Ishikawa (cell line): ENCODE measurements at regions not wholly inside any gene's neighbourhood (a gene's known extent, or its start where the extent isn't known, plus 50 kb on each side); places are given as distances from the start of the nearest gene placed in this dataset.

ENCODE experiments used
- CEBPB ChIP-seq: IDR thresholded peaks from 2 replicates; pipeline ENCODE4 v1.6.1; 2012
- CREB1 ChIP-seq: IDR thresholded peaks from 2 replicates; pipeline ENCODE4 v1.6.1; 2012; ENCODE audit warnings: low read depth
- EGR1 ChIP-seq: IDR thresholded peaks from 2 replicates; pipeline ENCODE4 v1.6.1; 2012
- EP300 ChIP-seq: IDR thresholded peaks from 2 replicates; pipeline ENCODE4 v1.6.1; 2012; ENCODE audit warnings: borderline replicate concordance
- FOXM1 ChIP-seq: IDR thresholded peaks from 2 replicates; pipeline ENCODE4 v1.6.1; 2012; ENCODE audit warnings: low read depth, borderline replicate concordance
- NFIC ChIP-seq: IDR thresholded peaks from 2 replicates; pipeline ENCODE4 v1.6.1; 2012
- RAD21 ChIP-seq: IDR thresholded peaks from 2 replicates; pipeline ENCODE4 v1.6.1; 2012; ENCODE audit warnings: low read depth
- REST ChIP-seq: IDR thresholded peaks from 2 replicates; pipeline ENCODE4 v1.6.1; 2012; ENCODE audit warnings: low read depth, mild to moderate bottlenecking
- TAF1 ChIP-seq: IDR thresholded peaks from 2 replicates; pipeline ENCODE4 v1.6.1; 2012; ENCODE audit warnings: low read depth, mild to moderate bottlenecking
- TCF12 ChIP-seq: IDR thresholded peaks from 2 replicates; pipeline ENCODE4 v1.6.1; 2012; ENCODE audit warnings: low read depth
- TEAD4 ChIP-seq: IDR thresholded peaks from 2 replicates; pipeline ENCODE4 v1.6.1; 2012
- YY1 ChIP-seq: IDR thresholded peaks from 2 replicates; pipeline ENCODE4 v1.6.1; 2012; ENCODE audit warnings: low read depth
- ZBTB7A ChIP-seq: IDR thresholded peaks from 2 replicates; pipeline ENCODE4 v1.6.1; 2012; ENCODE audit warnings: low read depth
- TF ChIP-seq, protein P1 (sequence below): IDR thresholded peaks from 2 replicates; pipeline ENCODE4 v1.6.1; 2012
- TF ChIP-seq, protein P2 (sequence below): IDR thresholded peaks from 2 replicates; pipeline ENCODE4 v1.6.1; 2012

- TF ChIP-seq, protein P1, sequence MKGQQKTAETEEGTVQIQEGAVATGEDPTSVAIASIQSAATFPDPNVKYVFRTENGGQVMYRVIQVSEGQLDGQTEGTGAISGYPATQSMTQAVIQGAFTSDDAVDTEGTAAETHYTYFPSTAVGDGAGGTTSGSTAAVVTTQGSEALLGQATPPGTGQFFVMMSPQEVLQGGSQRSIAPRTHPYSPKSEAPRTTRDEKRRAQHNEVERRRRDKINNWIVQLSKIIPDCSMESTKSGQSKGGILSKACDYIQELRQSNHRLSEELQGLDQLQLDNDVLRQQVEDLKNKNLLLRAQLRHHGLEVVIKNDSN, result no peak
- TF ChIP-seq YY1, result no peak
- TF ChIP-seq RAD21, result no peak
- no peak for TF ChIP-seq EP300
- no peak for TF ChIP-seq TEAD4
- no peak for TF ChIP-seq TCF12
These were observed 285.3 kb downstream of the FOXL1 start for GRCh38 chr16:86863609-86864008.

GRCh38 chr16:86864586-86864985 is 286.2 kb downstream of the FOXL1 start:
- no peak for TF ChIP-seq CEBPB
- no peak for TF ChIP-seq RAD21
- no peak for TF ChIP-seq NFIC
- TF ChIP-seq TAF1, result no peak
- TF ChIP-seq, protein P2, sequence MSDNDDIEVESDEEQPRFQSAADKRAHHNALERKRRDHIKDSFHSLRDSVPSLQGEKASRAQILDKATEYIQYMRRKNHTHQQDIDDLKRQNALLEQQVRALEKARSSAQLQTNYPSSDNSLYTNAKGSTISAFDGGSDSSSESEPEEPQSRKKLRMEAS, result no peak
- no peak for TF ChIP-seq EP300
- no peak for TF ChIP-seq ZBTB7A
- no peak for TF ChIP-seq FOXM1
- no peak for TF ChIP-seq REST
- no peak for TF ChIP-seq TCF12
- TF ChIP-seq, protein P1, result no peak
- TF ChIP-seq YY1, result no peak
- TF ChIP-seq CREB1, result no peak
- TF ChIP-seq EGR1, result no peak
- no peak for TF ChIP-seq TEAD4

DNA sequence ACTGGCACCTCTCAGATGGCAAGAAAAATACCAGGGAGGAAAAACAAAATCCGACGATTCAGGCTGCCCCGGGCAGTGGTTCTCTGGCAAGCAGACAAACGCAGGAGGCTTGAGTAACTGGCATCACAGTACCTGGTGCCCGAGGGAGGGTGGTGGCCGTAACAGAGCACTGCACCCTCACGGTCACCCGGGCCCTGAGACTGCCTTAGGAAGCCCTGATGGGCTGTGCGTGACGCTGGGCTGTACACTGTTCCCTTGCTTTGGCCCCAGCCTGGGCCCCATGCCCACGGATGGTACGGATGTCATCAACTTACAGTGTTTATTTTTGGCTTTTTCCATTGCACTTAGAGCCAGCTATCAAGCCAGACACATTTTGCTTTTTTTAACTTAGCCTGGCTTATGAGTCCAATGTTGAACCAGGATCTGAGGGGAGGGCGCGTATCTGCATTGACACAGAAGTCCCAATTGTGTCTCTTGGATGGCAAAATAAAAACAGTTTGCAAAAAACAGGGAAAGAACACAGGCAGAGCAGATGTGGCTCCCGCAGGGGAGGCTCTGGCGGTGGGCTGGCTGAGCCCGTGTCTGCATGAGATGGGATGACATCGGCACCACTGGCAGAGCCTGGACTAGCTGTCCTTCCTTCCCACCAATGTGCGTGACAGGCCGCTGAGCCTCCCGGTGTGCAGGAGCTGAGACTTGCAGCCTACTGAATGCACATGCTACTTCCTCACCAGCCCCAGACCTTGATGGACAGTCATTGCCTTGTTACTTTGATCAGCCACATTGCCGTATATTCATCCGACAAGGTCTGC is 287.7 kb downstream of the FOXL1 start:
- TF ChIP-seq REST, result no peak
- TF ChIP-seq, protein P2, result no peak

- no peak for TF ChIP-seq TCF12
- TF ChIP-seq CREB1, result no peak
- TF ChIP-seq REST, result no peak
- TF ChIP-seq RAD21, result no peak
- TF ChIP-seq FOXM1, result no peak
- TF ChIP-seq EGR1, result no peak
- no peak for TF ChIP-seq ZBTB7A
- TF ChIP-seq CEBPB, result no peak
- no peak for TF ChIP-seq EP300
- TF ChIP-seq, protein P1, result no peak
- TF ChIP-seq, protein P2, result no peak
- TF ChIP-seq TAF1, result no peak
- no peak for TF ChIP-seq YY1
- no peak for TF ChIP-seq NFIC
- TF ChIP-seq TEAD4, result no peak
These were observed 288.8 kb downstream of the FOXL1 start for GRCh38 chr16:86866986-86867722.
